DOHH2 (cell line): ENCODE measurements at regions not wholly inside any gene's neighbourhood (a gene's known extent, or its start where the extent isn't known, plus 50 kb on each side); places are given as distances from the start of the nearest gene placed in this dataset.

Experiments
- EZH2phosphoT487 ChIP-seq: fragments of 200-600 bp; sonication (generic); IDR thresholded peaks from 2 replicates; pipeline ENCODE4 v1.6.1; 2017; ENCODE audit warnings: borderline replicate concordance, mild to moderate bottlenecking, antibody characterized with exemption, low read length, moderate library complexity, mixed read lengths
- TF ChIP-seq, protein P1 (sequence below): fragments of 200-600 bp; sonication (generic); IDR thresholded peaks from one replicate; pipeline ENCODE4 v1.5.1; 2014; ENCODE audit warnings: antibody characterized with exemption, mild to moderate bottlenecking, low read depth, low read length; ENCODE audit not compliant: poor library complexity, severe bottlenecking

- TF ChIP-seq, protein P1, sequence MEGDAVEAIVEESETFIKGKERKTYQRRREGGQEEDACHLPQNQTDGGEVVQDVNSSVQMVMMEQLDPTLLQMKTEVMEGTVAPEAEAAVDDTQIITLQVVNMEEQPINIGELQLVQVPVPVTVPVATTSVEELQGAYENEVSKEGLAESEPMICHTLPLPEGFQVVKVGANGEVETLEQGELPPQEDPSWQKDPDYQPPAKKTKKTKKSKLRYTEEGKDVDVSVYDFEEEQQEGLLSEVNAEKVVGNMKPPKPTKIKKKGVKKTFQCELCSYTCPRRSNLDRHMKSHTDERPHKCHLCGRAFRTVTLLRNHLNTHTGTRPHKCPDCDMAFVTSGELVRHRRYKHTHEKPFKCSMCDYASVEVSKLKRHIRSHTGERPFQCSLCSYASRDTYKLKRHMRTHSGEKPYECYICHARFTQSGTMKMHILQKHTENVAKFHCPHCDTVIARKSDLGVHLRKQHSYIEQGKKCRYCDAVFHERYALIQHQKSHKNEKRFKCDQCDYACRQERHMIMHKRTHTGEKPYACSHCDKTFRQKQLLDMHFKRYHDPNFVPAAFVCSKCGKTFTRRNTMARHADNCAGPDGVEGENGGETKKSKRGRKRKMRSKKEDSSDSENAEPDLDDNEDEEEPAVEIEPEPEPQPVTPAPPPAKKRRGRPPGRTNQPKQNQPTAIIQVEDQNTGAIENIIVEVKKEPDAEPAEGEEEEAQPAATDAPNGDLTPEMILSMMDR = no peak
- no peak for TF ChIP-seq EZH2phosphoT487
Measured at GRCh38 chr20:11108102-11108810, 434.5 kb upstream of the JAG1 start.
